Head of caudate nucleus (tissue), 42 donors: ENCODE measurements at regions not wholly inside any gene's neighbourhood (a gene's known extent, or its start where the extent isn't known, plus 50 kb on each side); places are given as distances from the start of the nearest gene placed in this dataset.

Experiments used
- DNase-seq, 42 donors: peaks; one replicate each; pipeline versions ENCODE4 v3.0.0 to v3.0.0-alpha.2; 2020 to 2021; ENCODE audit warnings: mixed read lengths in 7 of 42
- intact Hi-C: fragments of 100-400 bp; cut with DNase I; formaldehyde crosslinking; loops from one replicate; pipeline ENCODE4 v1.15.0; 2022

- intact Hi-C loops: no loop called here
- no peak for DNase-seq
These were observed 394.5 kb downstream of the RERGL start for GRCh38 chr12:17695495-17695894.

GRCh38 chr12:17691369-17691768 is 398.6 kb downstream of the RERGL start:
- intact Hi-C loops: no loop called here
- no peak for DNase-seq

- no peak for DNase-seq
These were observed 409.8 kb downstream of the RERGL start for GRCh38 chr12:17680220-17680619.

GRCh38 chr12:17666641-17667324 is 423.2 kb downstream of the RERGL start:
- DNase-seq: peak in 1 of 42 donors; percentile 4
- intact Hi-C loops: no loop called here

More at GRCh38 chr12:17680220-17680619, 409.8 kb downstream of the RERGL start:
- intact Hi-C loops: no loop called here

GRCh38 chr12:17665839-17666238 is 424.2 kb downstream of the RERGL start:
- no peak for DNase-seq
- intact Hi-C loops: no loop called here

GRCh38 chr12:17661250-17661649 is 428.7 kb downstream of the RERGL start:
- intact Hi-C loops: no loop called here
- DNase-seq: no peak

GRCh38 chr12:17652436-17652835 is 437.6 kb downstream of the RERGL start:
- intact Hi-C loops: no loop called here
- no peak for DNase-seq

GRCh38 chr12:17642340-17642650 is 447.7 kb downstream of the RERGL start:
- no peak for DNase-seq
- intact Hi-C loops: no loop called here

- intact Hi-C loops: no loop called here
- DNase-seq: no peak
These were observed 449.4 kb downstream of the RERGL start for GRCh38 chr12:17640615-17641014.

- intact Hi-C loops: no loop called here
- DNase-seq: no peak
These were observed 471.2 kb downstream of the RERGL start for GRCh38 chr12:17618831-17619230.

- no peak for DNase-seq
- intact Hi-C loops: no loop called here
These were observed 480.3 kb downstream of the RERGL start for GRCh38 chr12:17609701-17610100.

- intact Hi-C loops: no loop called here
These were observed 480.8 kb downstream of the RERGL start for GRCh38 chr12:17609153-17609552.

GRCh38 chr12:17595111-17595510 is 494.9 kb downstream of the RERGL start:
- no peak for DNase-seq
- intact Hi-C loops: no loop called here

More at GRCh38 chr12:17609153-17609552, 480.8 kb downstream of the RERGL start:
- DNase-seq: no peak

GRCh38 chr12:17593715-17594406 is 496.1 kb downstream of the RERGL start:
- intact Hi-C loops: no loop called here
- no peak for DNase-seq

- no peak for DNase-seq
- intact Hi-C loops: no loop called here
These were observed 497.5 kb downstream of the RERGL start for GRCh38 chr12:17592472-17592871.

GRCh38 chr12:17591005-17591681 is 498.9 kb downstream of the RERGL start:
- intact Hi-C loops: no loop called here
- DNase-seq: no peak

- intact Hi-C loops: no loop called here
- peak in 1 of 42 donors; percentile 4 for DNase-seq
These were observed 501.0 kb downstream of the RERGL start for GRCh38 chr12:17588968-17589367.

- DNase-seq: no peak
- intact Hi-C loops: no loop called here
These were observed 510.6 kb downstream of the RERGL start for GRCh38 chr12:17579205-17580026.

- no peak for DNase-seq
- intact Hi-C loops: no loop called here
These were observed 512.6 kb downstream of the RERGL start for GRCh38 chr12:17577405-17577804.

GRCh38 chr12:17572250-17572649 is 517.7 kb downstream of the RERGL start:
- intact Hi-C loops: no loop called here
- no peak for DNase-seq
